ENCODE measurements at regions not wholly inside any gene's neighbourhood (a gene's known extent, or its start where the extent isn't known, plus 50 kb on each side); places are given as distances from the start of the nearest gene placed in this dataset.
"Not testable (repeated sequence)": the region's sequence is repeated elsewhere in the genome, so short reads cannot be mapped to it uniquely, and the experiment has no call there.

DNA sequence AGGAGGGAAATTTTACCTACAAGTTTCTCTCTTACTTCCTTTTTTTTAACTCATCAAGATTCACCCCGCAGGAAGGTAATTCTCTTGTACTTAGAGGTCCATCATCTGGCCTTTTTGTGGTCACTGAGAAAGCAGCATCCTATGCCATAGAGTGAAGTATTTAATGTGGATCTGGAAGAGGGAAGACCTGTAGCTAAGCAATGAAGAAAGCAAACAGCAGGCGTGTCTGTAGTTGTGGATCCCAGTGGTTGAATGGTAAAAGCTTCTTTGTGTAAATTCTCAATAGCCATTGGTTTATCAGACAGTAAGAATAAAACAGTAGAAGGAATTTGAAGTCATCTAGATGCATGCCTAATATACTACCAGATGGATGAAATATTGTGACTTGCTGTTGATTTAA is 196.4 kb downstream of the ANKRD7 start:
- FAIRE-seq: no peak

DNA sequence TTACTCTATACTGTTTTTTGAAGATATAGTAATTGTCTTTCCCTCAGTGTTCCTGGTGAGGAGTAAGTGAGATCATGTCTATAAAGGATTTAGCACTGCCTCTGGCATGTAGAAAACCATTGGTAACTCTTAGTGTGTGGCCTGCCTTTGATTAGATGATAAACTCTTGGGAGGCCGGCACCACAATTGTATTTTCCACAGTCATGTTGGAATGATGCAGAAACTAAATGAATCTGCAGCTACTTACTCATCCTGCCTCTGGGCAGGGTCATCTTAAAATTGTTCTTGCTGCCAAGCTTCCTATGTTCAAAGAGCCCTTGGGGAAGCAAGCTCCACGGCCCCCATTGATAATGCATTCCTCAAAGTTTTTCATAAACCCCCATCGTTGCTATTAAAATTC is 204.6 kb downstream of the ANKRD7 start:
- FAIRE-seq: no peak

DNA sequence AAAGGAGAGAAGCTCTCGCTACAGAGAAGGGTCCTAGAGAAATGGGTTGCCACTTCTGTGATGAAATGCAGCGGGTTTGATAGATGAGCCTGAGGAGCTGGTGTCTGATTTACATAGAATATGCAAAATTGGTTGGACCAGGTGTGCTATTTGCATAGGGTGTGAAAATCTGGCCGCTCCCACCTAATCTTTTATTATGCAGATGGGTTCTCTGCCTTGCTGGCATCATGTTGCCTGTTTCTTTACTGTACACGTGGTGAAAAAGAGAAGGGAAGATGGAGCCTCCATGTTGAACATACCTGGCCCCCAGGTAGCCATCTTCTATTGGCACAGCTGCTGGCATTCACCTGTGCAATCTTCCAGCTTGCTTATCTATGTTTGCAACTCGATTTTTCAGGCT is 212.2 kb downstream of the ANKRD7 start:
- no peak for FAIRE-seq

DNA sequence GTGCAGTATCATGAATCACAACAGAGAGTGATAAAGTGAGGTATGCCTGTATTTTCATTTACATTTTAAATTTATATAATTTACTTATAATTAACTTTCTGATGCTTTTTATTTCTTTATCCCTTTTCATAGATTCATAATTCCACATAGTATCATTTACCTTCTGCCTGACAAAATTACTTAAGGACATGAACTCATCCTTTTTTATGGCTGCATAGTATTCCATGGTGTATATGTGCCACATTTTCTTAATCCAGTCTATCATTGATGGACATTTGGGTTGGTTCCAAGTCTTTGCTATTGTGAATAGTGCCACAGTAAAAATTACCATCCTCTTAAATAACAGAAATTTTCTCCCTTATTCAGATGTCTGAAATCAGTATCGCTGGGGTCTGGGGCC is 224.5 kb downstream of the ANKRD7 start:
- FAIRE-seq: not testable (repeated sequence)

DNA sequence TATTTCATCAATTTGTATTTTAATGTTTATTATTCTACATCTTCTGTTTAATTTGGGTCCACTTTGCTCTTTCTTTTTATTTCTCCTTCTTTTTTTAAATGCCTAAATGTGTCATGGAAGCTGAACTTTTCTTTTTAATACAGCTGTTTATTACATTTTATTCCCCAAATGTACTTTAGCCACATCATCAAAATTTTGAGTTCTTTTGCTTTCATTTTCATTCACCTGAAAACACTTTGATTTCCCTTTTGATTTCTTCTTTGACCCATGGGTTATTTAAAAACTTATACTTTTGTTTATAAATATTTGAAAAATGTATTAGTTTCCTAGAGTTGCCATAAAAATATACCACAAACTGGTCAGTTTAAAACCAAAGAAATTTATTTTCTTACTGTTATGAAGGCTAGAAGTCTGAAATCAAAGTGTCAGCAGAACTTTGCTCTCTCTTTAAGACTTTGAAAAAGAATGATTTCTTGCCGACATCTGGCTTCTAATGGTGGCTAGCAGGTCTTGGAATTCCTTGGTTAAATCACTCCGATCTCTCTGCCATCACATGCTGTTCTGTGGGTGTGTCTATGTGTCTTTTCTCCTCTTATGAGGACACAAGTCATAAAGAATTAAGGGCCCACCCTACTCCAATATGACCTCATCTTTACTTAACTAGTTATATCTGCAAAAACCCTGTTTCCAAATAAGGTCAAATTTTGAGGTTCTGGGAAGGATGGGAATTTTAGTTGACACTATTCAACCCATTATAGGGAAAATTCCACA is 225.5 kb downstream of the ANKRD7 start:
- FAIRE-seq: no peak

DNA sequence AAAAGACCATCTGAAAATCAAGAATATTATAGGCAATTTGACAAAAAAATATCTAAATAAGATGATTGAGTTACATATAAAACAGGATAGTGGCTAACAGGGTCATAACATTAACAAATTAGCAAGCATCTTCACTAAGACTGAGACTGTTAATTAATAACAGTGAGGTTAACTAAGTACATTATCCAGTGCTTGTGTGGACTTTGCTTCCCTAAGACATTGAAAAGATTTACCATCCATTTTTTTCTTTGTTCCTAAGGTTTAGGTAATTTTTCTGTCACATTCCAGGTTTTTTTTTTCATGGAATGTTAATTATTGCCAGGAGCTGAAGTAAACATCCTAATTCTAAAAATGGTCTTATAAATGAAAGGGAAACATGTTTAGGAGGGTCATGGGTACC is 227.6 kb downstream of the ANKRD7 start:
- no peak for FAIRE-seq

DNA sequence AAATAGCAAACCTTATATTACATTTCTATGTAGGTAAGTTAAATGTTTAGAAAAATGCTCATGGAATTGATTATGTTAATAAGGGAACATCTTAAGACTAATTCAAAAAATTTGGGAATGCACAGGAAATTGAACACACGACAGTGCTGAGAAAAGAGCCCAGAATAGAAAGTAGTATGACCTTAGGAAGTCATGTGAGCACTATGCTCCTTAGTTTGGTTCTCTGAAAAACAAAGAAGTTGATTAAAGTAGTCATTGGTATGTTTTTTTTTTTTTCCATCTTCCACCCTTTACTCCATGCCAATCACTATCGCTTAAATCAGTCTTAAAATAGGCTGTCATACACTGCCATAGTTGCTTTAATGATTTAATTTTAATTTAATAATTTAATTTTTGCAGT is 242.9 kb downstream of the ANKRD7 start:
- no peak for FAIRE-seq

DNA sequence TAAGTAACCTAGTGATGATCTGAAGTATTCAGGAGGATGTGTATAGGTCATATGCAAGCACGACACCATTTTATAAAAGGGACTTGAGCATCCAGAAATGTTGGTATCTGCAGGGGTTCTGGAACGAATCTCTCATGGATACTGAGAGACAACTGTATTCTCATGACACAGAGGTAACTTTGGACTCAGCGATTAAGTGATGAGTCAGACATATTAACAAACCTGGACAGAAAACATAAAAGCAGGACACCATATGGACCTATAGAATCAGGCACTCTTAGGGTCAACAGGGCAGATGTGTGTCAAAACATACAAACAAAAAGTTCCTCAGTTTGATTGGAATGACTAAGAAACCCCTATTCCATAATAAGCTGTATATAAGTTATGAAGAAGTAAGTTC is 248.1 kb downstream of the ANKRD7 start:
- FAIRE-seq: no peak

DNA sequence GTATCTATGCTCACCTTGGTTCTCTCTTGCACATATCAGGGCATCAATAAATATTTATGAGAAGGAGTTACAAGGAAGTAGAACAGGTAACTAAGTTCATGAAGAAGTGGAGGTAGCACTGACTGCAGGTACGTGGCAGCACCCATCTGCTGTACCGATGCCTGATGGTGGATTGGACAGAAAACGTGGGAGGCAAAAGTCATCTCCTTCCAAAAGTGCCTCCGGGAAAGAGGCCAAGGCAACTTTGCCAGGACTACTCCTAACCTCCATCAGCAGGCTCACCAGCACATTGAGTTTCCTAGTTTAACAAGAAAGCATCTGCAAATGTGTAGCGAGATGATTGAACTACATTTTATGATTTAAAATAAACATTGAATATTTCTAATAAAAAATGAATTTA is 248.8 kb downstream of the ANKRD7 start:
- FAIRE-seq: no peak

DNA sequence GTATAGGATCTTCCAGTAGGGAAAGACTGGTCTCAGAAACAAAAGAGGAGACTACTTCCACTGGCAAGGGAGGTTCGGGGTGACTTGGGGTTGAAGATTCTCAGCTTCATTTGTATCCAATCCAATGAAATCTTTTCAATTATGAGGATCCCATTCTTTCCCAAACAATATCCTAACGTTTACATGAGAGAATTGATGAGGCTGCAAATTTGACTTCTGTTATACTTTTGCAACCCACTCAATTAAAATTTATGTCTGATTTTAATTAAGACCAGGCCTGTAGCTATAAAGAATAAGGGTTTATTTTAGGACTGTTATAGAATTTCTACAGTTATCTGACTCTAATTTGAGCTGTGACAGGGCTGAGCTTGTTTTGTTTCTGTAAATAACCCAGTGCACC is 251.5 kb downstream of the ANKRD7 start:
- FAIRE-seq: no peak

DNA sequence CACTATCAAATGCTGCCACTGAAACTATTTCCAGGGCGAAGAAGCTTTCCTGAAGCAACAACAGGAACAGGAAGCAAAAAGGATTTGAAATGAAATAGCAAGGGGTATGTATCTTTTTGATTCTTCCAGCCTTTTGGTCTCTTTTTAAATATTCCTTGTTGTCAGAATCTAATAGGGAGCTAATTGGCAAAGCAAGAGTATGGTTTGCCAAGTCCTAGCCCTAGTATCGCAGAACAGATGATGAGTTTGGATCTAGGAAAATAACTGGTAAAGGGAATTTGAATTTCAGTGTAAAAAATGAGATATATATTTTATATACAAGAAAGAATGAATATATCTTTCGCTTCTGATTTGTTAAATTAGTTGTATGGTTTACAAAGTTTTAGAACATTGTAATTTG is 252.5 kb downstream of the ANKRD7 start:
- no peak for FAIRE-seq

DNA sequence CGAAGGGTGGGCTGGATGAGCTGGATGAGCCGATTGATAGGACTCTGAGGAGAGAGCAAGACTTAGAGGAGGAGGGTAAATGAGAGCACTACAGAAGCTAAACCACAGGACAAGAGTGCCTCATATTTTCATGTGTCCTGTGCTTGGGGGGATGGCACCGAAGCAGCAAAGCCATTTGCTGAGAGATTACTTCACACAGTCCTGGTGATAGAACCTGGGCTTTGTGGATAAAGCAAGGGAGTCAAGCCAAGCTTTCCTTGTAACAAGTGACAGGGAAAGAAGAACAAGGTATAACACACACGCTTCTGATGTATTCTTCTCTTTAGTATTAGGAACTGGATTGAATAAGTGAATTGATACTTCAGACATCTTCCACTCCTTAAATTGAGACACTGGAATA is 253.7 kb downstream of the ANKRD7 start:
- FAIRE-seq: no peak

DNA sequence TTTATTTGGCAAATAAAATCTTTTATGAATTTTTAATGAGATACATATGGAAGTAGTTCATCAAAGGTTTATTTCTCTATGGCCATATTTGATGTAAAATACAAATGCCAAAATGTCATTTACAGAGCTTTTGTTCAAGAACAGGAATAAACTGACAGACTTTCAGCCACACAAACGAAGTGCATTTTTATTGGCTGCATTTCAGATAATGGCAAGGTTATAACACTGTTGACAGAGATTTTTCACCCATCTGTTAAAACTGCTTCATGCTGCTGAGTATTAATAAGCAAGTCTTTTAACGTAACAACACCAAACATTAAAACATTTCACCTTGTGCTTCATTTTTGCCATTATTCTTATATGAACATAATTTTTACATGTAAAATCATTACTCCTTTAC is 254.4 kb downstream of the ANKRD7 start:
- FAIRE-seq: no peak

DNA sequence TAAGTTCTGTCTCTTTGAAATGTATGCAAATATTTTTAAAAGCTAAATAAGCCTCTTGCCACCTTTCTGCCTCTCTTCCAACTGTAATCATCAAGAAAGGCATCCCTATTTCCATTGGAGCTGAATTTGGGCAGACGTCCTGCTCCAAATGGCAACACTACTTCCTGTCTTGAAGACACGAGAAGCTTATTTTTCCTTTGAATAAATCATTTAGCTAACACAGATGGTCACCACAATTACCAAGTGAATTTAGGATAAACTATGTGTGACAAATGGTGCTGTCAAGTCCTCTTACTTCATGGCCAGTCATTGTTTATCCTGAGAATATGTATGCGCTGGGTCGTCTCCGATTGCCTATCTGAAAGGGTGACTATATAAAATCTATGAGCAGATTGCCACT is 268.0 kb downstream of the ANKRD7 start:
- FAIRE-seq: no peak

DNA sequence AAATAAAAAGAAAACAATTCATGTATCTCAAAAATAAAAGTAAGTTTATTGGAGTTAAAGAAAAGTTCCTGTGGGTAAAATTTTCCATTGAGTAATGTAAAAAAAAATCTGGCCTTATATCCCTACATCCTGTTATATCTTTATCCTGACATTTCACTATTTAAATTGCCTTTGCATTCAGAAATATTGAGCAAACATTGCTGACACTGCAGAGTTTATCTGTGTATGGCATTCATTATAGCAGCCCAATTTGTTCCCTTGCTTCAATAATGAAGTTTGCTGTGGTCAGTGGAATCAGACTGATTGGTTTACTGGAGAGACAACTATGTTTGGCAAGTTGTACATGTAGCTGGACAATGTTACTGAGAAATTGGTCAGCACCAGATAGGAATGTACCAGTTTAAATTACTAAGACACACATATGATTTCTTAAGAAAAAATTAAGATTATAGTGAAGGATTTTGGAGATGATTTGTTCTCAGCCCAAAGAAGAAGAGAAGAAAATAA is 271.7 kb downstream of the ANKRD7 start:
- FAIRE-seq: no peak

DNA sequence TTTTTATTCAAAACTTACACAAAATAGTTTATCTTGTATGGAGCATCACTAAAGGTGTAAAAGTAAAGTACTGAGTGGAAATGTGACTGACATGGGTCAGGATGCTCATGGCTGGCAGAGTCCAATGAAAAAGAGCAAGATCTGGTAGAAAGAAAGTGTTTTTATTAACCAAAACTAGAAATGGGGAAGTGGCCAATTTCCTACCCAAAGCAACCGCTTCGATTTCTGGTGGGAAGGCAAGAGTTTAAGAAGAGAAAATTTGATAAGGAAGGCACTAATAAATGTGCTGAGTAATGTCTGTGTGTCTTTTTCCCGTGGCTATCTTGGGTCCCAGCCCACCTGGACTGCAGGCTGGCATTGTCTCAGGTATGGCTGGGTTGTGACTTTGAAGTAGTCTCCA is 277.7 kb downstream of the ANKRD7 start:
- no peak for FAIRE-seq

DNA sequence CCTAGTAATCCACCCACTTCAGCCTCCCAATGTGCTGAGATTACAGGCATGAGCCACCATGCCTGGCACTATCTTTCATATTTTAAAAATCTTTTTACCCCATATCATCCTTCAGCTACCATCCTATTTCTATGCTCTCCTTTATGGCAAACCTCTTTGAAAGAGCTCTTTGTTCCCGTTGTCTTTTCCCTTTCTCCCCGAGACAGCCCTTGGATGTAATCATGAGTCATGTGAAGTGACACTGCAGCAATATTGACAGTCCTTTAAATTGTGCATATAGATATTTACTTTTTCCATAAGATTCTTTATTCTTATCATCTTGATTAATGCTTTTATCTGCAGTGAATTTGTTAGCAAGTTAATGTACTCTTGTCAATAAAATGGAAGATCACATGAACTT is 286.6 kb downstream of the ANKRD7 start:
- FAIRE-seq: no peak

DNA sequence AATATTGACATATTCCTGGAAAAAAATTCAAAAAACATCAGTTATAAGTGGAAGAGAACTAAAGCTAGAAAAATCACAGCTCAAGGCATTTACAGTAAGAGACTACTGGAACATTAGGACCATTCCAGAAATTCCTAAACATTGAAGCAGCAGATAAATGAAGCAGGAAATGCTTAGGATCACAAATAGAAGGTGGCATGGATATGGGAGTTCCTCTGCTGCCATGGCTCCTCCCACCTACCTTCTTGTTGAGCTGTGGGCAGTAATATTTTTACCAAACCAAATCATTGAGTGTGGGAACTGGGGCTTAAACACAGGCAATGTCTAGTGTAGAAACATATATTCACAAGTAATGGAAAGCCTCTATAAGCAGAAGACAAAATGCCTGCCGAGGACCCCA is 292.8 kb downstream of the ANKRD7 start:
- no peak for FAIRE-seq

DNA sequence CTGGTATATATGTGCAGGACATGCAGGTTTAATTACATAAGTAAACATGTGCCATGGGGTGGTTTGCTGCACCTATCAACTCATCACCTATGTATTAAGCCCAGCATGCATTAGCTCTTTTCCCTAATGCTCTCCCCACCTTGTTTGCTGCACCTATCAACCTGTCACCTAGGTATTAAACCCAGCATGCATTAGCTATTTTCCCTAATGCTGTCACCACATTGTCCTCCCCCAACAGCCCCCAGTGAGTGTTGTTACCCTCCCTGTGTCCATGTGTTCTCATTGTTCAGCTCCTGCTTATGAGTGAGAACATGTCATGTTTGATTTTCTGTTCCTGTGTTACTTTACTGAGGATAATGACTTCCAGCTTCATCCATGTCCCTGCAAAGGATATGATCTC is 300.5 kb downstream of the ANKRD7 start:
- no peak for FAIRE-seq

DNA sequence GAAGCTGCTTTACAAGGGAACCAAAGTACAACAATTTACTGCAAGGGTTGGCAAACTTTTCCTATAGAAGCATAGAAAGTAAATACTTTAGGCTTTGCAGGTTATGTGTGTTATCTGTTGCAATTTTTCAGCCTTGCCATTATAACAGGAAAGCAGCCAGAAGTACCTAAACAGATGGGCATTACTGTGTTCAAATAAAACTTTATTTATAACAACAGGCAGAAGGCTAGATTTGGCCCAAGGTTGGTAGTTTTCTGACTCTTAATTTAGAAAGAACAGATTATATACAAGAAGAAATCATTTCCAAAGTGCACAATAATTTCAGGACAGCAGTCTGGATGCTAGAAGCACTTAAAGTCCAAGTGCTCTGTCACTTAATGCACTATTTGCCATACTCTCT is 307.1 kb downstream of the ANKRD7 start:
- FAIRE-seq: no peak

DNA sequence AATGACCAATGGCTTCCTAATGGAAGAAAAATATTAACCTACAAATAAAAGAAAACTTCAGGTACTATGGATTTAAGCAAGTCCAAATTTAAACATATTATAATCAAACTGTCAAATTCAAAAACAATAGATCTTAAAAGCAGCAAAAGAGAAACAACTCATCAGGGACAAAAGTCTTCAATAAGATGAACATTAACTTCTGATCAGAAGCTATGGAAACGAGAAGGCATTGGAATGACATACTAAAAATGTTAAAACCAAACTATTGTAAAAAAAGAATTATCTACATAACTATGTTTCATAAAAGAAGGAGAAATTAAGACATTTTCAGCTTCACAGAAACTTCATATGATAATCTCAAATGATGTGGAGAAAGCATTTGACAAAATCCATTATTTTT is 334.7 kb downstream of the ANKRD7 start:
- FAIRE-seq: no peak

DNA sequence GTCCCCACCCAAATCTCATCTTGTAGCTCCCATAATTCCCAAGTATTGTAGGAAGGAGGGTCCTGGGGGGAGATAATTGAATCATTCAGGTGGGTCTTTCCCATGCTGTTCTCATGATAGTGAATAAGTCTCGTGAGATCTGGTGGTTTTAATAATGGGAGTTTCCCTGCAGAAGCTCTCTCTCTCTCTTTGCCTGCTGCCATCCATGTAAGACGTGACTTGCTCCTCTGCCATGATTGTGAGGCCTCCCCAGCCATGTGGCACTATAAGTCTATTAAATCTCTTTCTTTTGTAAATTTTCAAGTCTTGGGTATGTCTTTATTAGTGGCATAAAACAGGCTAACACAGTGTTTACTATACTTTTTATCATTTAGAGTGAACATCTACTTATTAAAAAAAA is 338.8 kb downstream of the ANKRD7 start:
- no peak for FAIRE-seq

DNA sequence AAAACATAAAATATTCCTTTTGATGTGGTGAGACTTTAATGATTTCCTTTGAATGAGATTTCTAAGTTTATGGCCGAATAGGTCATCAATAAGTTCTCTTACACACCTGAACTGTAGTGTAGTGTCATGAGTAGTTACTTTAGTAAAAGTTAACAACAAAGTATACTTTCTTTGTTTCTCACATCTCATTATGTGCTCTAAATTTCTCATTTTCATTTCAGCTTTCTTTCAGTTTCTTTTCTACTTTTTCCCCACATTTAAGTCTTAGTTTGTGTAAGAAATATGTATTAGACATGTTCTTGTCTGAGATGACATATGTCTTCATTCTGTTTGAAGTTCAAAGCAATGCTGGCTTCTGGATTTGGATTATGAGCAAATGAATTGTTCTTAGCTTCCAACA is 348.1 kb downstream of the ANKRD7 start:
- no peak for FAIRE-seq

DNA sequence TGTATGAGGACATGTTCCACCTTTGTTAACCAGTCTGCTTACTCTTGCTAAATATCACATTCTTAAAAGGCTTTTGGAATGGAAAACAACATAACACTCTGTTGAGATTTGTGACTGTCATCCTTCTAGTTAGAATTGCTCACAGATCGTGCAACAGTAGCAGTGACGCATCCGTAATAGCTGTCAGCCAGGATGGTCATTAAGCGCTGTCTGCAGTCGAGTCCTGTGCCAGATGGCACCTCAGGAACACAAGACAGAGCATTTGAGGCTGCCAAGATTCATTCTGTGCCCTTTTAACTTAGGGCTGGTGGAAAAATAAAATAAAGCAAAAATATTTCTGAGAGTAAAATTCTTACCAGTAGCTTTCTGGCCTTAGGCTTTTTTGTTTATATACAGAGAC is 348.6 kb downstream of the ANKRD7 start:
- no peak for FAIRE-seq

DNA sequence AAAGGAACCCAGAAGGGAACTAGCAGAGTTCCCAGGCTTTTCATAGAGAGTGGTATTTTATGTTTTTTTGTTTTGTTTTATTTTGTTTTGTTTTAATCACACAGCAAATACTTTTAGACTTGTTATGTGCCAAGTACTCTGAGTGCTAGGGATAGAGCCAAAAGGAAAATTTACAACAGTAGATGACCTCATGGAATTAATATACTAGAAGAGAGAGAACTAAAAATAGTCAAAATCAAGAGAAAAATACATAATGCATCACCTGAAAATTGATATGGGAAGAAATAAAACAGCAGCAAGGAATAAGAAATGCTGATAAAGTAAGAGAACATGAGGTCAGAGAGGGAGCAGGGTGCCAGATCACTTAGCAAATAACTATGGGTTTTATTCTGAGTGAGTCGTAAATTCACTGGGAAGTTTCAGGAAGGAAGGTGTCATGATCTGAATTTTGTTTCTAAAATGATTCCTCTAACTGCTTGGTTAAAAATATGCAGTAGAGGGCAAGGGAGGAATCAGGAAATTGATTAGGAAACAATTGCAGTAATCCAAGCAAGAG is 351.0 kb downstream of the ANKRD7 start:
- FAIRE-seq: no peak

Data from colon (tissue), 2 donors.